GM12878 (cell line): ENCODE measurements at regions not wholly inside any gene's neighbourhood (a gene's known extent, or its start where the extent isn't known, plus 50 kb on each side); places are given as distances from the start of the nearest gene placed in this dataset.

ENCODE experiments used
- ATAC-seq: fragments of 200-7000 bp; cut with Tn5 transposase; 3 replicates; pipeline ENCODE4 v1.9.1; 2020; ENCODE audit warnings: mild to moderate bottlenecking, moderate library complexity
- BruUV-seq: library from RNA; stranded (reverse); fragments of 400-500 nt; replicated peaks from 2 replicates; lab custom pipeline; 2021; lab: Mats Ljungman, UMichigan
- CTCF ChIA-PET: fragments of 300-600 bp; sonication (Branson Sonifier 250); formaldehyde crosslinking; extraction: SDS; loops from one replicate; lab custom pipeline; 2021; ENCODE audit warnings: inconsistent platforms; lab: Yijun Ruan, JAX
- POLR2A ChIA-PET: fragments of 350-600 bp; formaldehyde crosslinking; extraction: SDS; loops from one replicate; lab custom pipeline; 2021; ENCODE audit warnings: inconsistent platforms; lab: Charles Lee
- RAD21 ChIA-PET: fragments of 300-600 bp; sonication (Branson Sonifier 250); formaldehyde crosslinking; loops from one replicate; lab custom pipeline; 2023; ENCODE audit warnings: antibody characterized with exemption; ENCODE audit not compliant: unreplicated experiment; lab: Charles Lee
- SMC1A ChIA-PET: fragments of 300-600 bp; sonication (Branson Sonifier 250); formaldehyde crosslinking; loops from one replicate; lab custom pipeline; 2023; ENCODE audit not compliant: unreplicated experiment, uncharacterized antibody; lab: Charles Lee
- DNase-seq: peaks from one replicate; pipeline ENCODE4 v3.0.0-alpha.2; 2011; ENCODE audit warnings: low read depth, low spot score
- FAIRE-seq: peaks from 3 replicates; lab custom pipeline; 2011; peaks lifted over from hg19 to GRCh38; lab: Jason Lieb, UNC
- H2AFZ ChIP-seq: 2 replicates; pipeline ENCODE4 v1.6.0; 2011; ENCODE audit warnings: low read depth, low read length, control low read depth; ENCODE audit not compliant: control insufficient read depth
- H3K27ac ChIP-seq: 2 replicates; pipeline ENCODE4 v1.5.1; 2011; ENCODE audit warnings: control low read depth; ENCODE audit not compliant: control insufficient read depth, insufficient read depth
- H3K27me3 ChIP-seq, 2 experiments: replicated peaks in 1 of 2; 2 replicates each; pipeline versions ENCODE4 v1.6.0 to v1.6.1; 2011; ENCODE audit warnings: low read length in 1 of 2; ENCODE audit not compliant: control insufficient read depth in 2 of 2, insufficient read depth in 2 of 2
- H3K36me3 ChIP-seq, 2 experiments: 2 replicates each; pipeline ENCODE4 v1.5.1; 2011; ENCODE audit warnings: low read length in 1 of 2; ENCODE audit not compliant: control insufficient read depth in 2 of 2, insufficient read depth in 2 of 2
- H3K4me1 ChIP-seq: 2 replicates; pipeline ENCODE4 v1.6.1; 2011; ENCODE audit warnings: mild to moderate bottlenecking, low read length, moderate library complexity, mixed read lengths; ENCODE audit not compliant: control insufficient read depth, insufficient read depth
- H3K4me2 ChIP-seq: 2 replicates; pipeline ENCODE4 v1.6.0; 2011; ENCODE audit warnings: control low read depth; ENCODE audit not compliant: control insufficient read depth, insufficient read depth
- H3K4me3 ChIP-seq: fragments of 200-600 bp; sonication (generic); 2 replicates; pipeline ENCODE4 v1.5.1; 2016
- H3K79me2 ChIP-seq: 2 replicates; pipeline ENCODE4 v1.6.0; 2011; ENCODE audit warnings: low read length; ENCODE audit not compliant: control insufficient read depth, insufficient read depth
- H3K9ac ChIP-seq: 2 replicates; pipeline ENCODE4 v1.8.0; 2011; ENCODE audit warnings: low read length, control low read depth, mixed read lengths; ENCODE audit not compliant: control insufficient read depth, insufficient read depth
- H3K9me3 ChIP-seq: replicated peaks from 3 replicates; pipeline ENCODE4 v1.5.1; 2011; ENCODE audit warnings: mild to moderate bottlenecking, low read length; ENCODE audit not compliant: control insufficient read depth, insufficient read depth
- H4K20me1 ChIP-seq: 2 replicates; pipeline ENCODE4 v1.6.0; 2011; ENCODE audit not compliant: control insufficient read depth, insufficient read depth
- ATF7 ChIP-seq: fragments of 450-650 bp; IDR thresholded peaks from 2 replicates; pipeline ENCODE4 v1.6.1; 2016; ENCODE audit warnings: low read depth, mild to moderate bottlenecking
- CREB1 ChIP-seq: IDR thresholded peaks from 2 replicates; pipeline ENCODE4 v1.6.1; 2012; ENCODE audit warnings: low read depth, mild to moderate bottlenecking, inconsistent platforms
- CTCF ChIP-seq, 3 experiments: IDR thresholded peaks in 2 of 3; conservative IDR thresholded peaks in 1 of 3; 2 replicates each; pipeline ENCODE4 v1.5.1; 2011; ENCODE audit warnings: low read depth in 3 of 3, low read length in 3 of 3, mild to moderate bottlenecking in 3 of 3, control low read depth in 2 of 3, moderate library complexity in 2 of 3, inconsistent platforms in 1 of 3, mixed read lengths in 1 of 3; ENCODE audit not compliant: control insufficient read depth in 2 of 3, insufficient read depth in 1 of 3; ENCODE audit errors: extremely low read depth in 1 of 3
- EZH2 ChIP-seq: IDR thresholded peaks from 2 replicates; pipeline ENCODE4 v1.6.1; 2012; ENCODE audit warnings: low read depth, mild to moderate bottlenecking, control low read depth, inconsistent platforms, low read length, borderline replicate concordance; ENCODE audit not compliant: control insufficient read depth
- HSF1 ChIP-seq: fragments of 150-350 bp; IDR thresholded peaks from 2 replicates; pipeline ENCODE4 v1.6.1; 2014; ENCODE audit warnings: mild to moderate bottlenecking, low read depth, low read length
- NFIC ChIP-seq: IDR thresholded peaks from 2 replicates; pipeline ENCODE4 v1.6.1; 2012; ENCODE audit warnings: low read depth, mild to moderate bottlenecking, inconsistent platforms, low read length, moderate library complexity
- PKNOX1 ChIP-seq: fragments of 450-650 bp; IDR thresholded peaks from 2 replicates; pipeline ENCODE4 v1.6.1; 2016; ENCODE audit warnings: mild to moderate bottlenecking
- RELA ChIP-seq: fragments of 450-650 bp; IDR thresholded peaks from 2 replicates; pipeline ENCODE4 v1.8.0; 2014; ENCODE audit warnings: borderline replicate concordance; ENCODE audit not compliant: partially characterized antibody
- SPI1 ChIP-seq: IDR thresholded peaks from 2 replicates; pipeline ENCODE4 v1.6.1; 2011; ENCODE audit warnings: low read depth, mild to moderate bottlenecking, low read length, moderate library complexity, borderline replicate concordance; ENCODE audit not compliant: insufficient read depth
- SREBF2 ChIP-seq: IDR thresholded peaks from 2 replicates; pipeline ENCODE4 v1.6.1; 2012; ENCODE audit warnings: mild to moderate bottlenecking, low read length
- SRF ChIP-seq, 2 experiments: IDR thresholded peaks; 2 replicates each; pipeline ENCODE4 v1.6.1; 2011; ENCODE audit warnings: low read depth in 2 of 2, low read length in 2 of 2, mild to moderate bottlenecking in 1 of 2, moderate library complexity in 1 of 2
- SUPT20H ChIP-seq: IDR thresholded peaks from 2 replicates; pipeline ENCODE4 v1.6.1; 2011; ENCODE audit warnings: low read depth, mild to moderate bottlenecking, low read length, moderate library complexity, borderline replicate concordance; ENCODE audit not compliant: control insufficient read depth
- USF2 ChIP-seq: IDR thresholded peaks from 2 replicates; pipeline ENCODE4 v1.6.1; 2011; ENCODE audit warnings: low read depth, low read length, improper control_type of control experiment, borderline replicate concordance
- YBX1 ChIP-seq: fragments of 450-650 bp; IDR thresholded peaks from 2 replicates; pipeline ENCODE4 v1.6.1; 2016; ENCODE audit warnings: antibody characterized with exemption
- whole genome bisulfite sequencing: methylation state at CpG from one replicate; pipeline ENCODE4 v1.1.6; 2016; ENCODE audit warnings: low lambda C conversion rate; ENCODE audit not compliant: insufficient replicate concordance, insufficient coverage; ENCODE audit errors: missing lambda C conversion rate; 5-methylcytosine and 5-hydroxymethylcytosine counted together
- in situ Hi-C: fragments of 300-500 bp; cut with MboI; formaldehyde crosslinking; loops from 9 replicates; pipeline ENCODE4 v1.14.3; 2018; ENCODE audit warnings: mixed read lengths
- intact Hi-C: fragments of 100-400 bp; cut with micrococcal nuclease; formaldehyde crosslinking; loops from one replicate; pipeline ENCODE4 v1.14.2; 2022; ENCODE audit not compliant: unreplicated experiment

GRCh38 chr6:141833001-141833655, 299.6 kb upstream of the GJE1 start (continued):
- TF ChIP-seq RELA (no peak), SUPT20H (no peak), HSF1 (no peak), ATF7 (no peak), CTCF (IDR thresholded peaks at IDR 0.05 in 2 of 3, conservative IDR thresholded peaks at IDR 0.05 in 1 of 3; ENCODE audit: control insufficient read depth in 2 of 3, extremely low read depth in 1 of 3, insufficient read depth in 1 of 3, low read depth in 3 of 3, low read length in 3 of 3) (no peak), PKNOX1 (no peak)

GRCh38 chr6:141830530-141830929, 302.2 kb upstream of the GJE1 start:
- Histone ChIP-seq H3K36me3 (no peaks in the 10 kb centered on the region), H3K9ac (no peak overlapping the region), H3K4me1 (no peaks in the 10 kb centered on the region), H3K4me3 (no peak overlapping the region), H4K20me1 (no peaks in the 10 kb centered on the region), H3K9me3 (no peaks in the 10 kb centered on the region), H3K27ac (no peak overlapping the region), H2AFZ (no peak overlapping the region), H3K27me3 (no peaks in the 10 kb centered on the region), H3K79me2 (no peaks in the 10 kb centered on the region), H3K4me2 (no peak overlapping the region)
- FAIRE-seq = no peak
- ChIA-PET RAD21 (no interaction called here), POLR2A (no interaction called here), SMC1A (no interaction called here), CTCF (no interaction called here)
- 0% methylated on average over 1 of the region's 1 CpG for WGBS
- intact Hi-C loops (no loop called here), in situ Hi-C loops (no loop called here)
- no peak for ATAC-seq
- DNase-seq = no peak
- no TSS peak for BruUV-seq
- no peak for TF ChIP-seq SREBF2
- TF ChIP-seq CREB1 = no peak
- no peak for TF ChIP-seq YBX1
- TF ChIP-seq USF2 = no peak
- no peak for TF ChIP-seq NFIC
- no peak for TF ChIP-seq SRF (IDR thresholded peaks at IDR 0.05; ENCODE audit: low read depth in 2 of 2, low read length in 2 of 2)
- TF ChIP-seq SPI1 = no peak
- no peak for TF ChIP-seq HSF1
- no peak for TF ChIP-seq EZH2
